Head of caudate nucleus (tissue), 42 donors: ENCODE measurements at regions not wholly inside any gene's neighbourhood (a gene's known extent, or its start where the extent isn't known, plus 50 kb on each side); places are given as distances from the start of the nearest gene placed in this dataset.
"Not testable (repeated sequence)": the region's sequence is repeated elsewhere in the genome, so short reads cannot be mapped to it uniquely, and the experiment has no call there.

Experiments
- DNase-seq, 42 donors: peaks; one replicate each; pipeline versions ENCODE4 v3.0.0 to v3.0.0-alpha.2; 2020 to 2021; ENCODE audit warnings: mixed read lengths in 7 of 42
- intact Hi-C: fragments of 100-400 bp; cut with DNase I; formaldehyde crosslinking; loops from one replicate; pipeline ENCODE4 v1.15.0; 2022

GRCh38 chr20:53738945-53739798, 145.5 kb upstream of the ZNF217 start:
- peak in 3 of 42 donors; percentile 15 to 27 (median 27) for DNase-seq
- intact Hi-C loops = no loop called here

- intact Hi-C loops = no loop called here
- peak in 41 of 42 donors; percentile 11 to 70 (median 35) for DNase-seq
Observed at GRCh38 chr20:53738039-53738944, 144.7 kb upstream of the ZNF217 start.

- DNase-seq = no peak
- intact Hi-C loops = no loop called here
Observed at GRCh38 chr20:53737396-53738038, 143.9 kb upstream of the ZNF217 start.

- intact Hi-C loops = no loop called here
- DNase-seq = no peak
Observed at GRCh38 chr20:53736757-53737395, 143.2 kb upstream of the ZNF217 start.

GRCh38 chr20:53736122-53736756, 142.6 kb upstream of the ZNF217 start:
- DNase-seq = no peak

GRCh38 chr20:53735536-53736050, 142.0 kb upstream of the ZNF217 start:
- intact Hi-C loops = no loop called here
- no peak for DNase-seq

More at GRCh38 chr20:53736122-53736756, 142.6 kb upstream of the ZNF217 start:
- intact Hi-C loops = no loop called here

GRCh38 chr20:53734006-53734688, 140.5 kb upstream of the ZNF217 start:
- intact Hi-C loops = no loop called here
- no peak for DNase-seq

- intact Hi-C loops = no loop called here
- no peak for DNase-seq
Observed at GRCh38 chr20:53731595-53731994, 138.0 kb upstream of the ZNF217 start.

- no peak for DNase-seq
- intact Hi-C loops = no loop called here
Observed at GRCh38 chr20:53728359-53728758, 134.7 kb upstream of the ZNF217 start.

- intact Hi-C loops, DNase-seq: not testable (repeated sequence)
Observed at GRCh38 chr20:53727239-53727638, 133.6 kb upstream of the ZNF217 start.

GRCh38 chr20:53725575-53725970, 131.9 kb upstream of the ZNF217 start:
- DNase-seq = no peak
- intact Hi-C loops = no loop called here

GRCh38 chr20:53723621-53724020, 130.0 kb upstream of the ZNF217 start:
- intact Hi-C loops = no loop called here
- no peak for DNase-seq

- no peak for DNase-seq
- intact Hi-C loops = no loop called here
Observed at GRCh38 chr20:53723045-53723444, 129.4 kb upstream of the ZNF217 start.

- DNase-seq = no peak
- intact Hi-C loops = no loop called here
Observed at GRCh38 chr20:53722515-53723036, 128.9 kb upstream of the ZNF217 start.

- intact Hi-C loops, DNase-seq: not testable (repeated sequence)
Observed at GRCh38 chr20:53721445-53721963, 127.9 kb upstream of the ZNF217 start.

- intact Hi-C loops, DNase-seq: not testable (repeated sequence)
Observed at GRCh38 chr20:53719171-53719803, 125.6 kb upstream of the ZNF217 start.
